GM23338 (cell line): ENCODE measurements at regions not wholly inside any gene's neighbourhood (a gene's known extent, or its start where the extent isn't known, plus 50 kb on each side); places are given as distances from the start of the nearest gene placed in this dataset.

Experiments
- ATAC-seq: fragments of 200-7000 bp; cut with Tn5 transposase; 3 replicates; pipeline ENCODE4 v1.9.1; 2020
- DNase-seq: peaks from one replicate; pipeline ENCODE4 v3.0.0-alpha.2; 2015; ENCODE audit warnings: low spot score
- H2AFZ ChIP-seq: fragments of 200-600 bp; sonication (generic); 2 replicates; pipeline ENCODE4 v1.8.0; 2016; ENCODE audit warnings: antibody characterized with exemption, mild to moderate bottlenecking, moderate library complexity
- H3F3A ChIP-seq: fragments of 200-600 bp; sonication (generic); replicated peaks from 2 replicates; pipeline ENCODE4 v1.8.0; 2017; ENCODE audit warnings: antibody characterized with exemption, mixed run types, low read depth
- H3K27ac ChIP-seq: fragments of 200-600 bp; sonication (generic); 2 replicates; pipeline ENCODE4 v1.6.1; 2016; ENCODE audit warnings: low read depth
- H3K27me3 ChIP-seq: fragments of 200-600 bp; sonication (generic); 2 replicates; pipeline ENCODE4 v1.8.0; 2016; ENCODE audit warnings: mild to moderate bottlenecking, mixed run types, moderate library complexity; ENCODE audit not compliant: insufficient read depth
- H3K36me3 ChIP-seq: fragments of 200-600 bp; sonication (generic); 2 replicates; pipeline ENCODE4 v1.8.0; 2016; ENCODE audit warnings: mild to moderate bottlenecking; ENCODE audit not compliant: insufficient read depth
- H3K4me1 ChIP-seq: fragments of 200-600 bp; sonication (generic); 2 replicates; pipeline ENCODE4 v1.8.0; 2016; ENCODE audit warnings: mild to moderate bottlenecking, moderate library complexity; ENCODE audit not compliant: insufficient read depth
- H3K4me2 ChIP-seq: fragments of 200-600 bp; sonication (generic); 2 replicates; pipeline ENCODE4 v1.7.1; 2017; ENCODE audit warnings: mixed run types
- H3K4me3 ChIP-seq: fragments of 200-600 bp; sonication (generic); 2 replicates; pipeline ENCODE4 v1.6.1; 2016; ENCODE audit warnings: mixed run types
- H3K79me2 ChIP-seq: fragments of 200-600 bp; sonication (generic); replicated peaks from 2 replicates; pipeline ENCODE4 v1.8.0; 2017; ENCODE audit warnings: mild to moderate bottlenecking; ENCODE audit not compliant: insufficient read depth
- H3K9me2 ChIP-seq: fragments of 200-600 bp; sonication (generic); 2 replicates; pipeline ENCODE4 v1.8.0; 2017; ENCODE audit not compliant: insufficient read depth
- H4K20me1 ChIP-seq: fragments of 200-600 bp; sonication (generic); replicated peaks from 2 replicates; pipeline ENCODE4 v1.8.0; 2017; ENCODE audit warnings: mild to moderate bottlenecking; ENCODE audit not compliant: insufficient read depth
- H3K27ac Mint-ChIP-seq: 2 replicates; pipeline ENCODE4 v1.8.0; 2020; ENCODE audit warnings: inconsistent platforms, mild to moderate bottlenecking, moderate library complexity, mixed read lengths
- H3K27me3 Mint-ChIP-seq: 3 replicates; pipeline ENCODE4 v1.8.0; 2022; ENCODE audit warnings: low read depth, mild to moderate bottlenecking, moderate library complexity, mixed read lengths, inconsistent platforms; ENCODE audit not compliant: insufficient read depth, poor library complexity
- H3K36me3 Mint-ChIP-seq: 3 replicates; pipeline ENCODE4 v1.8.0; 2021; ENCODE audit warnings: low read depth, mild to moderate bottlenecking, inconsistent platforms, moderate library complexity, mixed read lengths
- H3K4me1 Mint-ChIP-seq: 3 replicates; pipeline ENCODE4 v1.8.0; 2020; ENCODE audit warnings: mild to moderate bottlenecking, inconsistent platforms, mixed read lengths
- H3K4me3 Mint-ChIP-seq: 3 replicates; pipeline ENCODE4 v1.8.0; 2021; ENCODE audit warnings: moderate library complexity, mild to moderate bottlenecking, inconsistent platforms, mixed read lengths
- H3K9me3 Mint-ChIP-seq: 3 replicates; pipeline ENCODE4 v1.8.0; 2020; ENCODE audit warnings: moderate library complexity, mild to moderate bottlenecking, inconsistent platforms, mixed read lengths
- CREB1 ChIP-seq: fragments of 250-450 bp; sonication (Bioruptor Pico); IDR thresholded peaks from 2 replicates; pipeline ENCODE4 v1.5.0; 2020; ENCODE audit warnings: low read depth, mild to moderate bottlenecking, moderate library complexity
- CTCF ChIP-seq, 2 experiments: fragments of 200-600 bp in 1 of 2; sonication (generic) in 1 of 2; conservative IDR thresholded peaks; 2 replicates each; pipeline versions ENCODE4 v1.5.1 to v1.6.1; 2016 to 2017; ENCODE audit warnings: antibody characterized with exemption in 2 of 2, low read depth in 2 of 2, mild to moderate bottlenecking in 2 of 2, moderate library complexity in 1 of 2
- ETS1 ChIP-seq: IDR thresholded peaks from 2 replicates; pipeline ENCODE4 v1.6.1; 2016; ENCODE audit warnings: antibody characterized with exemption
- EZH2 ChIP-seq: fragments of 200-600 bp; sonication (generic); IDR thresholded peaks from one replicate; pipeline ENCODE4 v1.8.0; 2017; ENCODE audit warnings: antibody characterized with exemption, mild to moderate bottlenecking, low read depth; ENCODE audit not compliant: unreplicated experiment
- EZH2phosphoT487 ChIP-seq: fragments of 200-600 bp; sonication (generic); IDR thresholded peaks from one replicate; pipeline ENCODE4 v1.8.1; 2018; ENCODE audit warnings: antibody characterized with exemption; ENCODE audit not compliant: unreplicated experiment
- JUNB ChIP-seq: IDR thresholded peaks from one replicate; pipeline ENCODE4 v1.6.1; 2016; ENCODE audit warnings: antibody characterized with exemption; ENCODE audit not compliant: unreplicated experiment
- NANOG ChIP-seq: IDR thresholded peaks from 2 replicates; pipeline ENCODE4 v1.6.1; 2016; ENCODE audit warnings: antibody characterized with exemption, borderline replicate concordance
- POLR2AphosphoS5 ChIP-seq: IDR thresholded peaks from 2 replicates; pipeline ENCODE4 v1.6.1; 2016; ENCODE audit warnings: antibody characterized with exemption, low read depth
- REST ChIP-seq: IDR thresholded peaks from one replicate; pipeline ENCODE4 v1.6.1; 2018; ENCODE audit warnings: antibody characterized with exemption; ENCODE audit not compliant: unreplicated experiment
- STAT1 ChIP-seq: IDR thresholded peaks from one replicate; pipeline ENCODE4 v1.6.1; 2016; ENCODE audit warnings: antibody characterized with exemption; ENCODE audit not compliant: unreplicated experiment
- ZNF114 ChIP-seq: fragments of 250-450 bp; sonication (Bioruptor Pico); IDR thresholded peaks from 2 replicates; pipeline ENCODE4 v1.5.0; 2020; ENCODE audit warnings: mild to moderate bottlenecking, moderate library complexity
- ZNF331 ChIP-seq: fragments of 250-450 bp; sonication (Bioruptor Pico); IDR thresholded peaks from 2 replicates; pipeline ENCODE4 v1.5.0; 2020; ENCODE audit warnings: low read depth, mild to moderate bottlenecking, moderate library complexity
- ZNF462 ChIP-seq: fragments of 250-450 bp; sonication (Bioruptor Pico); IDR thresholded peaks from 2 replicates; pipeline ENCODE4 v1.5.0; 2020; ENCODE audit warnings: mild to moderate bottlenecking, moderate library complexity

GRCh38 chr3:14282706-14283075 lies 104.1 kb downstream of the LSM3 start:
- Histone ChIP-seq H3K27me3 (no peaks in the 10 kb centered on the region), H3K4me1 (peaks cover 34% of the 10 kb centered on the region), H3K4me3 (no peak overlapping the region), H3K27ac (no peak overlapping the region), H3K4me2 (no peak overlapping the region), H2AFZ (no peak overlapping the region), H3F3A (no peaks in the 10 kb centered on the region), H3K36me3 (no peaks in the 10 kb centered on the region), H3K79me2 (no peaks in the 10 kb centered on the region), H3K9me2 (no peaks in the 10 kb centered on the region), H4K20me1 (no peaks in the 10 kb centered on the region)
- Mint-ChIP-seq H3K36me3 (no peaks in the 10 kb centered on the region; the same call in 2 of the 3 replicates), H3K4me1 (peaks cover 52% of the 10 kb centered on the region), H3K4me3 (no peak overlapping the region), H3K9me3 (no peaks in the 10 kb centered on the region), H3K27me3 (peaks cover 19% of the 10 kb centered on the region), H3K27ac (no peak overlapping the region)
- TF ChIP-seq REST (no peak), EZH2 (no peak), CREB1 (CRISPR knock-in tag) (no peak), ZNF114 (CRISPR knock-in tag) (no peak), ETS1 (no peak), ZNF331 (CRISPR knock-in tag) (no peak), ZNF462 (no peak), STAT1 (no peak), EZH2phosphoT487 (no peak), JUNB (no peak), POLR2AphosphoS5 (no peak), NANOG (no peak), CTCF (conservative IDR thresholded peaks at IDR 0.05; ENCODE audit: low read depth in 2 of 2) (no peak)
- ATAC-seq, result no peak
- DNase-seq, result no peak
